ENCODE measurements at regions not wholly inside any gene's neighbourhood (a gene's known extent, or its start where the extent isn't known, plus 50 kb on each side); places are given as distances from the start of the nearest gene placed in this dataset.

GRCh38 chr2:147214914-147215313, 629.9 kb upstream of the ACVR2A start:
- Histone ChIP-seq H3K9ac (ENCODE audit: low read depth, low read length) (no peak overlapping the region), H3K9me3 (ENCODE audit: control insufficient read depth, insufficient read depth, low read length) (peaks cover 6% of the 10 kb centered on the region; the same call in 1 of the 2 replicates), H3K4me1 (ENCODE audit: insufficient read depth, low read length) (no peaks in the 10 kb centered on the region), H3K36me3 (ENCODE audit: insufficient read depth, low read length) (no peaks in the 10 kb centered on the region)

- Histone ChIP-seq H3K9ac (ENCODE audit: low read depth, low read length) (no peak overlapping the region), H3K36me3 (ENCODE audit: insufficient read depth, low read length) (no peaks in the 10 kb centered on the region), H3K4me1 (ENCODE audit: insufficient read depth, low read length) (no peaks in the 10 kb centered on the region), H3K9me3 (ENCODE audit: control insufficient read depth, insufficient read depth, low read length) (no peaks in the 10 kb centered on the region)
Observed at GRCh38 chr2:147211484-147211883, 633.3 kb upstream of the ACVR2A start.

GRCh38 chr2:147204102-147204501, 640.7 kb upstream of the ACVR2A start:
- Histone ChIP-seq H3K9ac (ENCODE audit: low read depth, low read length) (no peak overlapping the region), H3K9me3 (ENCODE audit: control insufficient read depth, insufficient read depth, low read length) (peaks cover 4% of the 10 kb centered on the region; the same call in 1 of the 2 replicates), H3K36me3 (ENCODE audit: insufficient read depth, low read length) (no peaks in the 10 kb centered on the region), H3K4me1 (ENCODE audit: insufficient read depth, low read length) (no peaks in the 10 kb centered on the region)

GRCh38 chr2:147198651-147199171, 646.1 kb upstream of the ACVR2A start:
- no peaks in the 10 kb centered on the region for H3K9me3 ChIP-seq (ENCODE audit: control insufficient read depth, insufficient read depth, low read length)
- H3K36me3 ChIP-seq (ENCODE audit: insufficient read depth, low read length): no peaks in the 10 kb centered on the region
- no peaks in the 10 kb centered on the region for H3K4me1 ChIP-seq (ENCODE audit: insufficient read depth, low read length)
- H3K9ac ChIP-seq (ENCODE audit: low read depth, low read length): no peak overlapping the region

- no peaks in the 10 kb centered on the region for H3K4me1 ChIP-seq (ENCODE audit: insufficient read depth, low read length)
- no peaks in the 10 kb centered on the region for H3K36me3 ChIP-seq (ENCODE audit: insufficient read depth, low read length)
- no peak overlapping the region for H3K9ac ChIP-seq (ENCODE audit: low read depth, low read length)
- H3K9me3 ChIP-seq (ENCODE audit: control insufficient read depth, insufficient read depth, low read length): no peaks in the 10 kb centered on the region
Observed at GRCh38 chr2:147197754-147198483, 646.9 kb upstream of the ACVR2A start.

- Histone ChIP-seq H3K9me3 (ENCODE audit: control insufficient read depth, insufficient read depth, low read length) (no peaks in the 10 kb centered on the region), H3K36me3 (ENCODE audit: insufficient read depth, low read length) (no peaks in the 10 kb centered on the region), H3K9ac (ENCODE audit: low read depth, low read length) (no peak overlapping the region), H3K4me1 (ENCODE audit: insufficient read depth, low read length) (no peaks in the 10 kb centered on the region)
Observed at GRCh38 chr2:147182260-147182659, 662.6 kb upstream of the ACVR2A start.

- Histone ChIP-seq H3K9ac (ENCODE audit: low read depth, low read length) (no peak overlapping the region), H3K36me3 (ENCODE audit: insufficient read depth, low read length) (no peaks in the 10 kb centered on the region), H3K9me3 (ENCODE audit: control insufficient read depth, insufficient read depth, low read length) (no peaks in the 10 kb centered on the region), H3K4me1 (ENCODE audit: insufficient read depth, low read length) (no peaks in the 10 kb centered on the region)
Observed at GRCh38 chr2:147181351-147182029, 663.3 kb upstream of the ACVR2A start.

- H3K36me3 ChIP-seq (ENCODE audit: insufficient read depth, low read length): no peaks in the 10 kb centered on the region
- H3K9me3 ChIP-seq (ENCODE audit: control insufficient read depth, insufficient read depth, low read length): no peaks in the 10 kb centered on the region
- H3K9ac ChIP-seq (ENCODE audit: low read depth, low read length): no peak overlapping the region
- peaks cover 4% of the 10 kb centered on the region; the same call in 1 of the 2 replicates for H3K4me1 ChIP-seq (ENCODE audit: insufficient read depth, low read length)
Observed at GRCh38 chr2:147177071-147177857, 667.6 kb upstream of the ACVR2A start.

- H3K9me3 ChIP-seq (ENCODE audit: control insufficient read depth, insufficient read depth, low read length): no peaks in the 10 kb centered on the region
- peaks cover 4% of the 10 kb centered on the region; the same call in 1 of the 2 replicates for H3K4me1 ChIP-seq (ENCODE audit: insufficient read depth, low read length)
- no peak overlapping the region for H3K9ac ChIP-seq (ENCODE audit: low read depth, low read length)
- H3K36me3 ChIP-seq (ENCODE audit: insufficient read depth, low read length): no peaks in the 10 kb centered on the region
Observed at GRCh38 chr2:147174824-147175254, 670.0 kb upstream of the ACVR2A start.

- H3K36me3 ChIP-seq (ENCODE audit: insufficient read depth, low read length): no peaks in the 10 kb centered on the region
- H3K4me1 ChIP-seq (ENCODE audit: insufficient read depth, low read length): peaks cover 4% of the 10 kb centered on the region; the same call in 1 of the 2 replicates
- no peak overlapping the region for H3K9ac ChIP-seq (ENCODE audit: low read depth, low read length)
- H3K9me3 ChIP-seq (ENCODE audit: control insufficient read depth, insufficient read depth, low read length): no peaks in the 10 kb centered on the region
Observed at GRCh38 chr2:147173798-147174197, 671.0 kb upstream of the ACVR2A start.

GRCh38 chr2:147173189-147173581, 671.6 kb upstream of the ACVR2A start:
- Histone ChIP-seq H3K9ac (ENCODE audit: low read depth, low read length) (no peak overlapping the region), H3K36me3 (ENCODE audit: insufficient read depth, low read length) (no peaks in the 10 kb centered on the region), H3K4me1 (ENCODE audit: insufficient read depth, low read length) (peaks cover 4% of the 10 kb centered on the region; the same call in 1 of the 2 replicates), H3K9me3 (ENCODE audit: control insufficient read depth, insufficient read depth, low read length) (no peaks in the 10 kb centered on the region)

GRCh38 chr2:147172493-147173188, 672.2 kb upstream of the ACVR2A start:
- no peak overlapping the region for H3K9ac ChIP-seq (ENCODE audit: low read depth, low read length)
- H3K9me3 ChIP-seq (ENCODE audit: control insufficient read depth, insufficient read depth, low read length): no peaks in the 10 kb centered on the region
- H3K36me3 ChIP-seq (ENCODE audit: insufficient read depth, low read length): no peaks in the 10 kb centered on the region
- peaks cover 4% of the 10 kb centered on the region; the same call in 1 of the 2 replicates for H3K4me1 ChIP-seq (ENCODE audit: insufficient read depth, low read length)

- H3K4me1 ChIP-seq (ENCODE audit: insufficient read depth, low read length): peaks cover 4% of the 10 kb centered on the region; the same call in 1 of the 2 replicates
- H3K36me3 ChIP-seq (ENCODE audit: insufficient read depth, low read length): no peaks in the 10 kb centered on the region
Observed at GRCh38 chr2:147171941-147172340, 672.9 kb upstream of the ACVR2A start.

GRCh38 chr2:147170932-147171331, 673.9 kb upstream of the ACVR2A start:
- Histone ChIP-seq H3K36me3 (ENCODE audit: insufficient read depth, low read length) (no peaks in the 10 kb centered on the region), H3K4me1 (ENCODE audit: insufficient read depth, low read length) (peaks cover 4% of the 10 kb centered on the region; the same call in 1 of the 2 replicates), H3K9me3 (ENCODE audit: control insufficient read depth, insufficient read depth, low read length) (no peaks in the 10 kb centered on the region), H3K9ac (ENCODE audit: low read depth, low read length) (no peak overlapping the region)

More at GRCh38 chr2:147171941-147172340, 672.9 kb upstream of the ACVR2A start:
- H3K9me3 ChIP-seq (ENCODE audit: control insufficient read depth, insufficient read depth, low read length): no peaks in the 10 kb centered on the region
- H3K9ac ChIP-seq (ENCODE audit: low read depth, low read length): no peak overlapping the region
